ENCODE measurements at regions not wholly inside any gene's neighbourhood (a gene's known extent, or its start where the extent isn't known, plus 50 kb on each side); places are given as distances from the start of the nearest gene placed in this dataset.

- TF ChIP-seq, protein P1, sequence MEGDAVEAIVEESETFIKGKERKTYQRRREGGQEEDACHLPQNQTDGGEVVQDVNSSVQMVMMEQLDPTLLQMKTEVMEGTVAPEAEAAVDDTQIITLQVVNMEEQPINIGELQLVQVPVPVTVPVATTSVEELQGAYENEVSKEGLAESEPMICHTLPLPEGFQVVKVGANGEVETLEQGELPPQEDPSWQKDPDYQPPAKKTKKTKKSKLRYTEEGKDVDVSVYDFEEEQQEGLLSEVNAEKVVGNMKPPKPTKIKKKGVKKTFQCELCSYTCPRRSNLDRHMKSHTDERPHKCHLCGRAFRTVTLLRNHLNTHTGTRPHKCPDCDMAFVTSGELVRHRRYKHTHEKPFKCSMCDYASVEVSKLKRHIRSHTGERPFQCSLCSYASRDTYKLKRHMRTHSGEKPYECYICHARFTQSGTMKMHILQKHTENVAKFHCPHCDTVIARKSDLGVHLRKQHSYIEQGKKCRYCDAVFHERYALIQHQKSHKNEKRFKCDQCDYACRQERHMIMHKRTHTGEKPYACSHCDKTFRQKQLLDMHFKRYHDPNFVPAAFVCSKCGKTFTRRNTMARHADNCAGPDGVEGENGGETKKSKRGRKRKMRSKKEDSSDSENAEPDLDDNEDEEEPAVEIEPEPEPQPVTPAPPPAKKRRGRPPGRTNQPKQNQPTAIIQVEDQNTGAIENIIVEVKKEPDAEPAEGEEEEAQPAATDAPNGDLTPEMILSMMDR (conservative IDR thresholded peaks at IDR 0.05) = no peak
- no peak for TF ChIP-seq EZH2 (IDR thresholded peaks at IDR 0.05; ENCODE audit: low read depth)
Measured at GRCh38 chr6:14280766-14281293, 163.3 kb downstream of the CD83 start.
